ENCODE measurements at regions not wholly inside any gene's neighbourhood (a gene's known extent, or its start where the extent isn't known, plus 50 kb on each side); places are given as distances from the start of the nearest gene placed in this dataset.
"Not testable (repeated sequence)": the region's sequence is repeated elsewhere in the genome, so short reads cannot be mapped to it uniquely, and the experiment has no call there.

GRCh38 chr6:85357651-85358050 is 92.2 kb upstream of the NT5E start:
- no peak for DNase-seq (ENCODE audit: low read depth in 3 of 3)

GRCh38 chr6:85356743-85357142 is 93.1 kb upstream of the NT5E start:
- not testable (repeated sequence) for DNase-seq (ENCODE audit: low read depth in 3 of 3)

GRCh38 chr6:85355816-85356215 is 94.1 kb upstream of the NT5E start:
- no peak for DNase-seq (ENCODE audit: low read depth in 3 of 3)

- peak; percentile 7 to 27 (median 24) for DNase-seq (ENCODE audit: low read depth in 3 of 3)
Observed at GRCh38 chr6:85354761-85355618, 94.9 kb upstream of the NT5E start.

GRCh38 chr6:85353012-85353411 is 96.9 kb upstream of the NT5E start:
- DNase-seq (ENCODE audit: low read depth in 3 of 3): no peak

GRCh38 chr6:85348643-85349042 is 101.2 kb upstream of the NT5E start:
- DNase-seq (ENCODE audit: low read depth in 3 of 3): no peak

- DNase-seq (ENCODE audit: low read depth in 3 of 3): no peak
Observed at GRCh38 chr6:85347812-85348211, 102.1 kb upstream of the NT5E start.

- DNase-seq (ENCODE audit: low read depth in 3 of 3): no peak
Observed at GRCh38 chr6:85346196-85346595, 103.7 kb upstream of the NT5E start.

GRCh38 chr6:85344996-85345395 is 104.9 kb upstream of the NT5E start:
- DNase-seq (ENCODE audit: low read depth in 3 of 3): no peak

- no peak for DNase-seq (ENCODE audit: low read depth in 3 of 3)
Observed at GRCh38 chr6:85343428-85343827, 106.5 kb upstream of the NT5E start.

- no peak for DNase-seq (ENCODE audit: low read depth in 3 of 3)
Observed at GRCh38 chr6:85329196-85329595, 120.7 kb upstream of the NT5E start.

- not testable (repeated sequence) for DNase-seq (ENCODE audit: low read depth in 3 of 3)
Observed at GRCh38 chr6:85325811-85326210, 124.1 kb upstream of the NT5E start.

- peak; percentile 14 to 24 (median 21) for DNase-seq (ENCODE audit: low read depth in 3 of 3)
Observed at GRCh38 chr6:85323435-85324040, 126.3 kb upstream of the NT5E start.

- no peak for DNase-seq (ENCODE audit: low read depth in 3 of 3)
Observed at GRCh38 chr6:85322446-85323105, 127.3 kb upstream of the NT5E start.

GRCh38 chr6:85321906-85322305 is 128.0 kb upstream of the NT5E start:
- DNase-seq (ENCODE audit: low read depth in 3 of 3): no peak

GRCh38 chr6:85314586-85314985 is 135.3 kb upstream of the NT5E start:
- no peak for DNase-seq (ENCODE audit: low read depth in 3 of 3)

- DNase-seq (ENCODE audit: low read depth in 3 of 3): no peak
Observed at GRCh38 chr6:85300581-85300980, 149.3 kb upstream of the NT5E start.

- no peak for DNase-seq (ENCODE audit: low read depth in 3 of 3)
Observed at GRCh38 chr6:85298553-85298952, 151.3 kb upstream of the NT5E start.

- no peak for DNase-seq (ENCODE audit: low read depth in 3 of 3)
Observed at GRCh38 chr6:85291326-85291725, 158.6 kb upstream of the NT5E start.

GRCh38 chr6:85287654-85288053 is 162.2 kb upstream of the NT5E start:
- DNase-seq (ENCODE audit: low read depth in 3 of 3): no peak

GRCh38 chr6:85287158-85287557 is 162.7 kb upstream of the NT5E start:
- DNase-seq (ENCODE audit: low read depth in 3 of 3): no peak

- not testable (repeated sequence) for DNase-seq (ENCODE audit: low read depth in 3 of 3)
Observed at GRCh38 chr6:85286507-85286906, 163.4 kb upstream of the NT5E start.

- no peak for DNase-seq (ENCODE audit: low read depth in 3 of 3)
Observed at GRCh38 chr6:85285934-85286333, 163.9 kb upstream of the NT5E start.
